ENCODE measurements at regions not wholly inside any gene's neighbourhood (a gene's known extent, or its start where the extent isn't known, plus 50 kb on each side); places are given as distances from the start of the nearest gene placed in this dataset.

GRCh38 chr6:51559059-51559458 is 528.4 kb downstream of the PKHD1 start:
- Histone ChIP-seq H3K27ac (no peak overlapping the region), H3K27me3 (replicated peaks) (no peaks in the 10 kb centered on the region), H3K36me3 (replicated peaks) (no peaks in the 10 kb centered on the region), H3K4me3 (ENCODE audit: low read depth, low read length) (no peak overlapping the region)
- no peak for DNase-seq
- in situ Hi-C loops (cut with HindIII; ENCODE audit: low pct_ligation_motif_present, low sequenced_read_pairs): no loop called here
- TF ChIP-seq CTCF (IDR thresholded peaks at IDR 0.05; ENCODE audit: low read depth, low read length, missing control alignments): no peak

GRCh38 chr6:51562198-51562597 is 525.2 kb downstream of the PKHD1 start:
- in situ Hi-C loops (cut with HindIII; ENCODE audit: low pct_ligation_motif_present, low sequenced_read_pairs): no loop called here
- DNase-seq: no peak
- Histone ChIP-seq H3K4me3 (ENCODE audit: low read depth, low read length) (no peak overlapping the region), H3K36me3 (replicated peaks) (no peaks in the 10 kb centered on the region), H3K27ac (no peak overlapping the region), H3K27me3 (replicated peaks) (no peaks in the 10 kb centered on the region)
- no peak for TF ChIP-seq CTCF (IDR thresholded peaks at IDR 0.05; ENCODE audit: low read depth, low read length, missing control alignments)

Data from brain microvascular endothelial cell (primary cell).